ENCODE measurements at regions not wholly inside any gene's neighbourhood (a gene's known extent, or its start where the extent isn't known, plus 50 kb on each side); places are given as distances from the start of the nearest gene placed in this dataset.
"Not testable (repeated sequence)": the region's sequence is repeated elsewhere in the genome, so short reads cannot be mapped to it uniquely, and the experiment has no call there.

GRCh38 chr6:86476311-86476710, 461.0 kb upstream of the HTR1E start:
- DNase-seq (ENCODE audit: low spot score): no peak

GRCh38 chr6:86474081-86474480, 463.2 kb upstream of the HTR1E start:
- no peak for DNase-seq (ENCODE audit: low spot score)

GRCh38 chr6:86471791-86472190, 465.5 kb upstream of the HTR1E start:
- no peak for DNase-seq (ENCODE audit: low spot score)

GRCh38 chr6:86459978-86460377, 477.4 kb upstream of the HTR1E start:
- DNase-seq (ENCODE audit: low spot score): no peak

- DNase-seq (ENCODE audit: low spot score): no peak
These were observed 480.5 kb upstream of the HTR1E start for GRCh38 chr6:86456821-86457220.

GRCh38 chr6:86453232-86453631, 484.1 kb upstream of the HTR1E start:
- DNase-seq (ENCODE audit: low spot score): no peak

GRCh38 chr6:86448398-86448797, 488.9 kb upstream of the HTR1E start:
- DNase-seq (ENCODE audit: low spot score): no peak

- no peak for DNase-seq (ENCODE audit: low spot score)
These were observed 496.7 kb upstream of the HTR1E start for GRCh38 chr6:86440608-86441007.

- no peak for DNase-seq (ENCODE audit: low spot score)
These were observed 513.8 kb upstream of the HTR1E start for GRCh38 chr6:86423571-86423970.

GRCh38 chr6:86412057-86412456, 525.3 kb upstream of the HTR1E start:
- no peak for DNase-seq (ENCODE audit: low spot score)

GRCh38 chr6:86407128-86407527, 530.2 kb upstream of the HTR1E start:
- DNase-seq (ENCODE audit: low spot score): no peak

GRCh38 chr6:86392850-86393249, 544.5 kb upstream of the HTR1E start:
- not testable (repeated sequence) for DNase-seq (ENCODE audit: low spot score)

GRCh38 chr6:86380571-86381125, 556.7 kb upstream of the HTR1E start:
- DNase-seq (ENCODE audit: low spot score): no peak

GRCh38 chr6:86357877-86358276, 579.5 kb upstream of the HTR1E start:
- no peak for DNase-seq (ENCODE audit: low spot score)

- no peak for DNase-seq (ENCODE audit: low spot score)
These were observed 582.1 kb upstream of the HTR1E start for GRCh38 chr6:86355271-86355670.

- DNase-seq (ENCODE audit: low spot score): no peak
These were observed 605.4 kb upstream of the HTR1E start for GRCh38 chr6:86331919-86332318.

GRCh38 chr6:86331265-86331840, 606.0 kb upstream of the HTR1E start:
- no peak for DNase-seq (ENCODE audit: low spot score)

- no peak for DNase-seq (ENCODE audit: low spot score)
These were observed 631.1 kb upstream of the HTR1E start for GRCh38 chr6:86306210-86306609.

- DNase-seq (ENCODE audit: low spot score): no peak
These were observed 643.2 kb upstream of the SYNCRIP start for GRCh38 chr6:86285876-86286275.

GRCh38 chr6:86284809-86285480, 642.3 kb upstream of the SYNCRIP start:
- DNase-seq (ENCODE audit: low spot score): not testable (repeated sequence)

GRCh38 chr6:86283596-86283995, 640.9 kb upstream of the SYNCRIP start:
- DNase-seq (ENCODE audit: low spot score): not testable (repeated sequence)

- DNase-seq (ENCODE audit: low spot score): no peak
These were observed 633.4 kb upstream of the SYNCRIP start for GRCh38 chr6:86276056-86276455.

- no peak for DNase-seq (ENCODE audit: low spot score)
These were observed 631.2 kb upstream of the SYNCRIP start for GRCh38 chr6:86273936-86274335.
